ENCODE measurements at regions not wholly inside any gene's neighbourhood (a gene's known extent, or its start where the extent isn't known, plus 50 kb on each side); places are given as distances from the start of the nearest gene placed in this dataset.

DNA sequence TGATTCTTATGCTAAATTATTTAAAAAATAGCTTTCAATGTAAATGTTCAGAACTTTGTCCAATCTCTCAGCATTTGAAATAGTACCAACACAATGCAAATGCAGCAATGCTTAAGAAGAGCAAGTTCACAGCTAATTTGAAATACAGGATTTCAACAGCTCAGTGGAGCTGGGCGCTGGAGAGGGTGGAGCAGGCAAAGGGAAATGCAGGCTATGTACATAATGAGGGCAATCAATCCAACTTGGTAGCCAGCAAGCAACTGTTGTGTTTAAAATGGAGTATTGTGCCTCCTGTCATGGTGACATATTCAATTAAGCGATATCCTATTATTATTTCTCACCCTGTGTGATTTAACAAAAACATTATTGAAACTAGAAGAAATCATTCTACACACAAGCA is 568.8 kb downstream of the PSAT1 start:
- H3K27ac Mint-ChIP-seq (ENCODE audit: unreplicated experiment): no peak overlapping the region
- no peaks in the 10 kb centered on the region for H3K36me3 Mint-ChIP-seq (ENCODE audit: low read depth, unreplicated experiment)

DNA sequence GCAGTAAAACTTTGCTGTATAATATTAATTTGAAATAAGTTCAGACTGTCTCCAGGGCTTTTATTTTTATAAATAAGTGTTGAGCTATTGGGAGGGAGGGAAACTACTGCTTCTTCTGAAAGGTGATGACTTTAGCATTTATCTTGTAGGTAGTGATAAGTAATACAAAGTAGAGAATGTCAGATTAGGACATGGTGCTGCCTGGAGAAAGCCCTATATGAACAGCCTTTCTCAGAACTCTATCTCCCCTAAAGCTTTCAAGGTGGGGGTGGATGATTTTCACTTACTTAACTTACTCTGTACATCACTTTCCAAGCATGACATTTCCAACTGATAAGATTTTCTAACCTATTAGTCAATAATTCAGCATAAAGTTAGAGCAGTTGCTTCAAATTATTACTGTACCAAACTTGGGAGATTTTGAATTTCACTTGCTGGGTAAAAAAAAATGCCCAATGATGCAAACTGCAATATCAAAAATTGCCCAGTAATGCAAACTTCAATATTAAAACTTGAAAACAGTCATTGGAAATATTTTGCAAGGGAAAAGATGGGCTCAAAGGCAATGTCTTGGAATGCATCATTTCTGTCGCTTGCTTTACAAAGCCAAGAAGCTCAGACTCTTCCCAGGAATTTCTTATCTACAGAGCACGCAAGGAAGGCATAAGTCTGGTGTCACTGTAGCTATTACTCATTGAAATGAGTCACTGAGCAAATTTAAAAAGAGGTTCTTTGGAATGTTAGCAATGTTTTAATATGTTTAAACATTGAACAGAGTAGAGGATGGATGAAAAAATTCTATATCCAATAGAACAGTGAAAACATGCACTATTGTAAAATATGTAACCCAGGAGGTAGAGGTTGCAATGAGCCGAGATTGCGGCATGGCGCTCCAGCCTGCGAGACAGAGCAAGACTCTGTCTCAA is 569.5 kb downstream of the PSAT1 start:
- TF ChIP-seq, protein P1, sequence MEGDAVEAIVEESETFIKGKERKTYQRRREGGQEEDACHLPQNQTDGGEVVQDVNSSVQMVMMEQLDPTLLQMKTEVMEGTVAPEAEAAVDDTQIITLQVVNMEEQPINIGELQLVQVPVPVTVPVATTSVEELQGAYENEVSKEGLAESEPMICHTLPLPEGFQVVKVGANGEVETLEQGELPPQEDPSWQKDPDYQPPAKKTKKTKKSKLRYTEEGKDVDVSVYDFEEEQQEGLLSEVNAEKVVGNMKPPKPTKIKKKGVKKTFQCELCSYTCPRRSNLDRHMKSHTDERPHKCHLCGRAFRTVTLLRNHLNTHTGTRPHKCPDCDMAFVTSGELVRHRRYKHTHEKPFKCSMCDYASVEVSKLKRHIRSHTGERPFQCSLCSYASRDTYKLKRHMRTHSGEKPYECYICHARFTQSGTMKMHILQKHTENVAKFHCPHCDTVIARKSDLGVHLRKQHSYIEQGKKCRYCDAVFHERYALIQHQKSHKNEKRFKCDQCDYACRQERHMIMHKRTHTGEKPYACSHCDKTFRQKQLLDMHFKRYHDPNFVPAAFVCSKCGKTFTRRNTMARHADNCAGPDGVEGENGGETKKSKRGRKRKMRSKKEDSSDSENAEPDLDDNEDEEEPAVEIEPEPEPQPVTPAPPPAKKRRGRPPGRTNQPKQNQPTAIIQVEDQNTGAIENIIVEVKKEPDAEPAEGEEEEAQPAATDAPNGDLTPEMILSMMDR (IDR thresholded peaks at IDR 0.05; ENCODE audit: unreplicated experiment): no peak
- no peak for DNase-seq (ENCODE audit: low spot score)
- Mint-ChIP-seq H3K36me3 (ENCODE audit: low read depth, unreplicated experiment) (no peaks in the 10 kb centered on the region), H3K27me3 (ENCODE audit: unreplicated experiment) (no peaks in the 10 kb centered on the region), H3K4me1 (ENCODE audit: unreplicated experiment) (no peaks in the 10 kb centered on the region), H3K27ac (ENCODE audit: unreplicated experiment) (no peak overlapping the region), H3K4me3 (ENCODE audit: unreplicated experiment) (no peak overlapping the region), H3K9me3 (ENCODE audit: unreplicated experiment) (no peaks in the 10 kb centered on the region)

More for the DNA sequence above, 568.8 kb downstream of the PSAT1 start:
- Mint-ChIP-seq H3K9me3 (ENCODE audit: unreplicated experiment) (no peaks in the 10 kb centered on the region), H3K4me3 (ENCODE audit: unreplicated experiment) (no peak overlapping the region), H3K4me1 (ENCODE audit: unreplicated experiment) (no peaks in the 10 kb centered on the region), H3K27me3 (ENCODE audit: unreplicated experiment) (no peaks in the 10 kb centered on the region)
- TF ChIP-seq, protein P1 (IDR thresholded peaks at IDR 0.05; ENCODE audit: unreplicated experiment): no peak
- no peak for DNase-seq (ENCODE audit: low spot score)

DNA sequence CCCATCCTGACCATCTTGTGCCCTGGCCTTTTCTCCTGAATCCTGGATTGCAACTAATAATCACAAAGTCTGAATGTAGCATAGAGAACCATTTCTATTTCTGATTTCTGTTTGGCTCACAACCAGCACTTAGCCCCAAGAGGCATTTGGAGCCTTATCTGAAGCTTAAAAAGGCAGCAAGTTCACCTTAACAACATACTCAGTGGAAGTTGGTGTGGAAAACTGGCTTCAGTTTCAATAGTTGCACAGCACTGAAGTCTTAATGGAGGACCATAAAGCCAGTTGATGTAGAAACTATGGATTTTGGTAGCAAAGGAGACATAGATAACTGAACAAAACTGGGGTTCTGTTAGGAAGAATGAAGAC is 574.1 kb downstream of the PSAT1 start:
- Mint-ChIP-seq H3K27me3 (ENCODE audit: unreplicated experiment) (peaks cover 2% of the 10 kb centered on the region), H3K27ac (ENCODE audit: unreplicated experiment) (no peak overlapping the region), H3K4me1 (ENCODE audit: unreplicated experiment) (no peaks in the 10 kb centered on the region), H3K9me3 (ENCODE audit: unreplicated experiment) (no peaks in the 10 kb centered on the region), H3K36me3 (ENCODE audit: low read depth, unreplicated experiment) (no peaks in the 10 kb centered on the region), H3K4me3 (ENCODE audit: unreplicated experiment) (no peak overlapping the region)
- TF ChIP-seq, protein P1 (IDR thresholded peaks at IDR 0.05; ENCODE audit: unreplicated experiment): no peak
- no peak for DNase-seq (ENCODE audit: low spot score)

DNA sequence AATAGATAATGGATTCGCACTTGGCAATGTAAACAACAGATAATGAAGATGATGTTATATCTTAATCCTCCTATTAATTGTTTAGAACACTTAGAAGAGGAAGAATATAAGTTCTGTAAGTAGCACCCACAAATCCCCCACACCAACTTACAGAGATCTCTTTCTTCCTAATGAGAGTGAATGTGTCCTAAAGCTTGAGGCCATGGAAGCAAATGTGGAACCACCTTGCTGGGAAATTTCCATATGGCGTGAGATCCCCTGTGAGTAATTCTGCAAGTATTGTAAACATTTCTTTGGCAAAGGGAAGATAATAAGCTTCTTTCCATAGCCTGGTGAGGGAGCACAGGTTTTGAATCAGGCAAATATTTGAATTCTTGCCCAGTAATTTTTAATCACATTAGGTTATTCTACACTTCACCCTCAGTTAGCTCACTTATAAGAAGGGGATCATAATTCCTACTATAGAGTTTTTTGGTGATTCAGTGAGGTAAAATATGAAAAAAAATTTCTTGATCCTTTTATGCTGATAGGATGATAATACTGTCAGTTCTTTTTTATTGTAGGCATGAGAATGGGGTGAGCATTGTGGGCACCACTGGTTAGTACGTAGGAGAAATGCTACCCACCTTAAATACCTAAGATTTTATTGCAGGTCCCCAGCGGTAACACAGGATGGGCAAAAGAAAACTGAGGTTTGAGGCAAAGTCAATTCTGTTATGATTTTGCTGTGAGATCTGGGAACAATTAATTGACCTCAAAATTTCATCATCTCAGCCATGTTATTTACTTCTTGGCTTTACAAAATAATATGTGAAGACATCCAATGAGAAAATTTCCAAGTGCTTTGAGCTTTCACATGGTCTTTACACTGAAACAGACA is 574.8 kb downstream of the PSAT1 start:
- H3K9me3 Mint-ChIP-seq (ENCODE audit: unreplicated experiment): no peaks in the 10 kb centered on the region
- TF ChIP-seq, protein P1 (IDR thresholded peaks at IDR 0.05; ENCODE audit: unreplicated experiment): no peak
- H3K4me1 Mint-ChIP-seq (ENCODE audit: unreplicated experiment): no peaks in the 10 kb centered on the region
- H3K27ac Mint-ChIP-seq (ENCODE audit: unreplicated experiment): no peak overlapping the region
- no peaks in the 10 kb centered on the region for H3K36me3 Mint-ChIP-seq (ENCODE audit: low read depth, unreplicated experiment)
- DNase-seq (ENCODE audit: low spot score): no peak
- H3K27me3 Mint-ChIP-seq (ENCODE audit: unreplicated experiment): peaks cover 2% of the 10 kb centered on the region
- no peak overlapping the region for H3K4me3 Mint-ChIP-seq (ENCODE audit: unreplicated experiment)
